Activated naive CD8-positive, alpha-beta T cell treated with anti-CD3 and anti-CD28 coated beads, Interleukin-2, amount 50 U/mL, for 24 hours (primary cell): ENCODE measurements at regions not wholly inside any gene's neighbourhood (a gene's known extent, or its start where the extent isn't known, plus 50 kb on each side); places are given as distances from the start of the nearest gene placed in this dataset.

Experiments
- ATAC-seq: fragments of 150-1000 bp; cut with Tn5 transposase; one replicate; pipeline ENCODE4 v1.10.0; 2021
- DNase-seq: peaks from one replicate; pipeline ENCODE4 v3.0.0; 2021
- H3K27ac Mint-ChIP-seq: one replicate; pipeline ENCODE4 v1.8.0; 2021; ENCODE audit warnings: mild to moderate bottlenecking, mixed read lengths
- H3K27me3 Mint-ChIP-seq: one replicate; pipeline ENCODE4 v1.8.0; 2021; ENCODE audit warnings: mixed read lengths
- H3K36me3 Mint-ChIP-seq: one replicate; pipeline ENCODE4 v1.8.0; 2021; ENCODE audit warnings: low read depth, mixed read lengths
- H3K4me1 Mint-ChIP-seq: one replicate; pipeline ENCODE4 v1.8.0; 2021; ENCODE audit warnings: mixed read lengths
- H3K4me3 Mint-ChIP-seq: one replicate; pipeline ENCODE4 v1.8.0; 2021; ENCODE audit warnings: mild to moderate bottlenecking, moderate library complexity, mixed read lengths
- H3K9me3 Mint-ChIP-seq: one replicate; pipeline ENCODE4 v1.8.0; 2021; ENCODE audit warnings: mixed read lengths

- no peaks in the 10 kb centered on the region for H3K36me3 Mint-ChIP-seq
- ATAC-seq (no peak), DNase-seq (no peak)
- no peak overlapping the region for H3K27ac Mint-ChIP-seq
- H3K4me3 Mint-ChIP-seq: no peak overlapping the region
- H3K27me3 Mint-ChIP-seq: peaks cover 4% of the 10 kb centered on the region
- no peaks in the 10 kb centered on the region for H3K4me1 Mint-ChIP-seq
- H3K9me3 Mint-ChIP-seq: no peaks in the 10 kb centered on the region
Measured at GRCh38 chr2:15731213-15731888, 139.7 kb downstream of the DDX1 start.

GRCh38 chr2:15731889-15732271 lies 140.2 kb downstream of the DDX1 start:
- Mint-ChIP-seq H3K4me3 (no peak overlapping the region), H3K27me3 (peaks cover 4% of the 10 kb centered on the region), H3K27ac (no peak overlapping the region), H3K4me1 (no peaks in the 10 kb centered on the region), H3K36me3 (no peaks in the 10 kb centered on the region), H3K9me3 (no peaks in the 10 kb centered on the region)
- DNase-seq (no peak), ATAC-seq (no peak)

GRCh38 chr2:15732341-15733077 lies 140.8 kb downstream of the DDX1 start:
- no peaks in the 10 kb centered on the region for H3K9me3 Mint-ChIP-seq
- no peaks in the 10 kb centered on the region for H3K36me3 Mint-ChIP-seq

GRCh38 chr2:15733867-15734673 lies 142.4 kb downstream of the DDX1 start:
- Mint-ChIP-seq H3K27me3 (peaks cover 4% of the 10 kb centered on the region), H3K4me3 (no peak overlapping the region), H3K36me3 (no peaks in the 10 kb centered on the region), H3K4me1 (no peaks in the 10 kb centered on the region), H3K9me3 (no peaks in the 10 kb centered on the region), H3K27ac (no peak overlapping the region)
- ATAC-seq (no peak), DNase-seq (no peak)

More at GRCh38 chr2:15732341-15733077, 140.8 kb downstream of the DDX1 start:
- Mint-ChIP-seq H3K4me1 (no peaks in the 10 kb centered on the region), H3K27ac (no peak overlapping the region), H3K4me3 (no peak overlapping the region), H3K27me3 (peaks cover 4% of the 10 kb centered on the region)
- no peak for ATAC-seq
- no peak for DNase-seq

GRCh38 chr2:15734674-15735483 lies 143.2 kb downstream of the DDX1 start:
- DNase-seq (no peak), ATAC-seq (no peak)
- no peaks in the 10 kb centered on the region for H3K4me1 Mint-ChIP-seq
- H3K4me3 Mint-ChIP-seq: no peak overlapping the region
- no peaks in the 10 kb centered on the region for H3K9me3 Mint-ChIP-seq
- H3K36me3 Mint-ChIP-seq: no peaks in the 10 kb centered on the region
- H3K27me3 Mint-ChIP-seq: peaks cover 1% of the 10 kb centered on the region
- no peak overlapping the region for H3K27ac Mint-ChIP-seq

GRCh38 chr2:15735484-15736326 lies 144.0 kb downstream of the DDX1 start:
- Mint-ChIP-seq H3K4me1 (no peaks in the 10 kb centered on the region), H3K36me3 (no peaks in the 10 kb centered on the region), H3K4me3 (no peak overlapping the region), H3K27ac (no peak overlapping the region), H3K27me3 (peaks cover 2% of the 10 kb centered on the region), H3K9me3 (peaks cover 3% of the 10 kb centered on the region)
- ATAC-seq (no peak), DNase-seq (no peak)

- Mint-ChIP-seq H3K36me3 (no peaks in the 10 kb centered on the region), H3K4me1 (no peaks in the 10 kb centered on the region), H3K4me3 (no peak overlapping the region), H3K27ac (no peak overlapping the region), H3K9me3 (peaks cover 5% of the 10 kb centered on the region), H3K27me3 (peaks cover 6% of the 10 kb centered on the region)
- no peak for DNase-seq
- no peak for ATAC-seq
Measured at GRCh38 chr2:15736396-15737180, 144.9 kb downstream of the DDX1 start.

GRCh38 chr2:15737314-15738224 lies 145.9 kb downstream of the DDX1 start:
- no peak for ATAC-seq
- Mint-ChIP-seq H3K4me1 (no peaks in the 10 kb centered on the region), H3K36me3 (no peaks in the 10 kb centered on the region), H3K4me3 (no peak overlapping the region), H3K27me3 (peaks cover 7% of the 10 kb centered on the region), H3K9me3 (peaks cover 5% of the 10 kb centered on the region), H3K27ac (no peak overlapping the region)
- DNase-seq: no peak

GRCh38 chr2:15738225-15738546 lies 146.5 kb downstream of the DDX1 start:
- Mint-ChIP-seq H3K4me3 (no peak overlapping the region), H3K36me3 (no peaks in the 10 kb centered on the region), H3K4me1 (no peaks in the 10 kb centered on the region), H3K27ac (no peak overlapping the region), H3K27me3 (peaks cover 7% of the 10 kb centered on the region), H3K9me3 (peaks cover 5% of the 10 kb centered on the region)
- no peak for DNase-seq
- no peak for ATAC-seq

- peaks cover 10% of the 10 kb centered on the region for H3K27me3 Mint-ChIP-seq
- no peak overlapping the region for H3K4me3 Mint-ChIP-seq
Measured at GRCh38 chr2:15738943-15739342, 147.3 kb downstream of the DDX1 start.

GRCh38 chr2:15744820-15745219 lies 153.2 kb downstream of the DDX1 start:
- Mint-ChIP-seq H3K4me3 (no peak overlapping the region), H3K36me3 (no peaks in the 10 kb centered on the region), H3K9me3 (peaks cover 5% of the 10 kb centered on the region), H3K27me3 (peaks cover 11% of the 10 kb centered on the region), H3K4me1 (no peaks in the 10 kb centered on the region), H3K27ac (no peak overlapping the region)
- no peak for ATAC-seq
- no peak for DNase-seq

More at GRCh38 chr2:15738943-15739342, 147.3 kb downstream of the DDX1 start:
- Mint-ChIP-seq H3K36me3 (no peaks in the 10 kb centered on the region), H3K27ac (no peak overlapping the region), H3K9me3 (peaks cover 5% of the 10 kb centered on the region), H3K4me1 (no peaks in the 10 kb centered on the region)
- ATAC-seq (no peak), DNase-seq (no peak)

- H3K4me3 Mint-ChIP-seq: no peak overlapping the region
- DNase-seq (no peak), ATAC-seq (no peak)
- no peak overlapping the region for H3K27ac Mint-ChIP-seq
- H3K9me3 Mint-ChIP-seq: peaks cover 5% of the 10 kb centered on the region
- H3K4me1 Mint-ChIP-seq: no peaks in the 10 kb centered on the region
- H3K36me3 Mint-ChIP-seq: no peaks in the 10 kb centered on the region
- peaks cover 11% of the 10 kb centered on the region for H3K27me3 Mint-ChIP-seq
Measured at GRCh38 chr2:15745350-15745749, 153.7 kb downstream of the DDX1 start.
